ENCODE measurements at regions not wholly inside any gene's neighbourhood (a gene's known extent, or its start where the extent isn't known, plus 50 kb on each side); places are given as distances from the start of the nearest gene placed in this dataset.
A peak's percentile ranks its signal among the peaks of the same experiment; 100 is the strongest.
"Not testable (repeated sequence)": the region's sequence is repeated elsewhere in the genome, so short reads cannot be mapped to it uniquely, and the experiment has no call there.

DNA sequence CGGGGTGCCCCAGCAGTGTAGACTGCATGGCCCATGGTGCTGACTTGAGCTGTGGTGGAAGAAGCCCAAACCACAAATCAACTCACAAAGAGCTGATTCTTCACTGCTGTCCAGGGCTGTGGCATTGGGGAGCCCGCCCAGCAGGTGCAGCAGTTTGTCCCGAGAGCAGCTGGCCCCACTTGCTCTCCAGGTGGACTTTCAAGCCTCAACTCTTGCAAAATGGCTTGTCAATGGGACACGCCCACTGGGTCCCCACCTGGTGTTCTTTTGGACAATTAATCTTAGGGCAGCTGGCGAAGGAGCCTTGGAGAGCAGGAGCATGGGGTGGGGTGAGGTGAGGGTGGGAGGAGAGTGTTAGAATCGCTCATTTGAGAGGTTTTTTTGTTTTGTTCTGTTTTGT lies 117.9 kb downstream of the MYCN start:
- Histone ChIP-seq H3K27ac (ENCODE audit: low read depth, low read length) (no peak overlapping the region), H3K4me1 (ENCODE audit: control insufficient read depth, insufficient read depth, low read length) (0 out of 2 replicates have a peak, but pooled peaks cover 6% of the 10 kb centered on the region), H3K4me3 (ENCODE audit: low read depth, low read length) (no peak overlapping the region), H3K9ac (ENCODE audit: low read length) (no peak overlapping the region), H3K27me3 (ENCODE audit: control insufficient read depth, insufficient read depth, low read length) (no peaks in the 10 kb centered on the region), H3K9me3 (ENCODE audit: control insufficient read depth, insufficient read depth, low read depth, low read length) (peaks cover 25% of the 10 kb centered on the region), H3K36me3 (ENCODE audit: control insufficient read depth, insufficient read depth, low read length) (no peaks in the 10 kb centered on the region)

DNA sequence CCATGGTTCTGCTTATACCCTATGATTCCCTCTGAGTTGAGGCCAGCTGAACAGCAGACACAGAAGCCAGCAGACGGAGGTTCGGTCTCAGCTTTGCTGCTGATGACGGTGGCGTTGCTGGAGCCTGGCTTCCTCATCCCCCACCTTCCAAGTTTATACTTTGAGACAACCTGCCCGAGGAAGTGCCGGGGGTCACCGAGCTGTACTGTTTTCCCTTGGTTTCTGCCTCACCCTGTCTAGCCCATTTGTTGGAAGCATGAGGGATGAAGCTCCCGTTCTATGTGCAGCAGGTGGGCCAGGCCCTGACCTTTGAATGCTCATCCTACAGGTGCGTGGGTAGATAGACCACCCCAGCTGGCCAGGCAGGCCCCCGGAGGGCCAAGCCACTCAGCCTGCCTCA lies 117.3 kb downstream of the MYCN start:
- H3K9me3 ChIP-seq (ENCODE audit: control insufficient read depth, insufficient read depth, low read depth, low read length) = peaks cover 19% of the 10 kb centered on the region
- H3K4me1 ChIP-seq (ENCODE audit: control insufficient read depth, insufficient read depth, low read length) = 0 out of 2 replicates have a peak, but pooled peaks cover 6% of the 10 kb centered on the region
- H3K36me3 ChIP-seq (ENCODE audit: control insufficient read depth, insufficient read depth, low read length) = no peaks in the 10 kb centered on the region
- H3K4me3 ChIP-seq (ENCODE audit: low read depth, low read length) = no peak overlapping the region
- H3K9ac ChIP-seq (ENCODE audit: low read length) = no peak overlapping the region
- H3K27ac ChIP-seq (ENCODE audit: low read depth, low read length) = no peak overlapping the region
- H3K27me3 ChIP-seq (ENCODE audit: control insufficient read depth, insufficient read depth, low read length) = no peaks in the 10 kb centered on the region

DNA sequence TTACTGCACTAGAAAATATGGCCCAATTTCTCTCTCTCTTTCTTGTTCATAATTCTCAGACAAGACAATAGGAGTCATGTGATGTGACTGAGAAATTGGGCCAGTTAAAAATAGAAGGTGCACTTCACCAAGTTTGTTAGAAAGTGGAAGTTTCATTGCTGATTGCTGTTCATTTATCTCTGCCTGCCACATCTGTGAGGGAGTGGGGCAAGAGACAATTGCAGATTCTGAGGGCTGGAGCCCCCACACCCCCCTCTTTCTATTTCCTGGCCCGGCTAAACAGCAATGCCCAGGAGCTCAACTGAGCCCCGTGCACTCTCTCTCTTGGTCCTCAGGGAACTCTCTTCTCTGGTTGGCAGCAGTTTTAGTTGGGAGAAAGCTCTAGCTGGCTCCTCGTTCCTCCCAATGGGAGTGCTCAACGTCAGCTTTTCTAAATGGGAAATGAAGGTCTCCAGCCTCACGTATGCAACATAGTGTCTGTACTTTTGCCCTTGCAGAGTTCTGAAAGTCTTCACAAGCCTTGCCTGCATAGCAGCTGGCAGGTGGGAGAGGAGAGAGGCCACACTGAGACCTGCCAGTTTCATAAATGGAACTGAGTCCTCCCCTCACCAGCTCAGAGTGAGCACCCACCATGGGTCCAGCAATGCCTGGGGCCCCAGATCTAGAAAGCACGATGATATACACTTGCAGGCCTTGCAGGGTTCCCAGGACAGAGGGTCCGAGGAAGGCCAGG lies 115.7 kb downstream of the MYCN start:
- Histone ChIP-seq H3K27me3 (ENCODE audit: control insufficient read depth, insufficient read depth, low read length) (no peaks in the 10 kb centered on the region), H3K4me1 (ENCODE audit: control insufficient read depth, insufficient read depth, low read length) (peaks cover 11% of the 10 kb centered on the region), H3K9me3 (ENCODE audit: control insufficient read depth, insufficient read depth, low read depth, low read length) (peaks cover 4% of the 10 kb centered on the region; the same call in 1 of the 2 replicates), H3K27ac (ENCODE audit: low read depth, low read length) (no peak overlapping the region), H3K36me3 (ENCODE audit: control insufficient read depth, insufficient read depth, low read length) (no peaks in the 10 kb centered on the region), H3K4me3 (ENCODE audit: low read depth, low read length) (no peak overlapping the region), H3K9ac (ENCODE audit: low read length) (no peak overlapping the region)

DNA sequence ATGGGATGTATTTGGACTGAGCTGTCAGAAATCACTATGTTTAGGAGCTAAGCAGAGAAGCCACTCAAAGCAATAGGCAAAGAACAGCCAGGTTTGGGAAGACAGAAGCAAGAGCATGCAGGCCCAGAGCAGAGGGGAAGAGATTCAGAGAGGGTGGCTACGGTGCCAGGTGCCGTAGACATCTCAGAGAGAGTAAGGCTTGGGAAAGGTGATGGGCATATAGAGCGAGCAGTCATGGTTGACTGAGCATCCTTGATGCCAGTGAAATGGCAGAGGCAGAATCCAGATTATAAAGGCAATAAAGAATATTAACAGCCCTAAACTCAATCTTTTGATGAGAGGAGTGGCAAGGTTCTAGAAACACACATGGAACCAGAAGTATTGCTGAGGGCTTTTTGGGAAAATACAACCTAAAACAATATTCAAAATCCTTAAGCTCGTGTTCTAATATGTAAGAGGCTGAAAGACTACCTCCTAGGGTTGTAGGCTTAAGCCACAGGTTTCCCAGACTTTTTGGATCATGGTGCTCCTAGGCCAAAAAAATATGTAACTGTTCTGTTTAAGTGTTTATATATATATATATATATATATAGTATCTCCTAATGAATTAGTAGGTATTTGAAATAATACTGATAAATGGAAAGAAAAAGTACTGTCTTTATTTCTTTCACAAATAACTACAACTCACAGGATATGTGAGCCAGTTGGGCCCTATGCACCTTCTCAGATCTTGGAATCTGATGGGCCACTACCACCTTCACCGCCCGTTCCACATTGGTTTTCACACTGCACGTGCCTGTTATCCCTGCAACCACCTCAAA lies 113.3 kb downstream of the MYCN start:
- H3K36me3 ChIP-seq (ENCODE audit: control insufficient read depth, insufficient read depth, low read length) = no peaks in the 10 kb centered on the region
- peaks cover 30% of the 10 kb centered on the region for H3K4me1 ChIP-seq (ENCODE audit: control insufficient read depth, insufficient read depth, low read length)
- H3K9ac ChIP-seq (ENCODE audit: low read length) = no peak overlapping the region
- H3K27me3 ChIP-seq (ENCODE audit: control insufficient read depth, insufficient read depth, low read length) = no peaks in the 10 kb centered on the region
- H3K4me3 ChIP-seq (ENCODE audit: low read depth, low read length) = no peak overlapping the region
- no peak overlapping the region for H3K27ac ChIP-seq (ENCODE audit: low read depth, low read length)
- no peaks in the 10 kb centered on the region for H3K9me3 ChIP-seq (ENCODE audit: control insufficient read depth, insufficient read depth, low read depth, low read length)

DNA sequence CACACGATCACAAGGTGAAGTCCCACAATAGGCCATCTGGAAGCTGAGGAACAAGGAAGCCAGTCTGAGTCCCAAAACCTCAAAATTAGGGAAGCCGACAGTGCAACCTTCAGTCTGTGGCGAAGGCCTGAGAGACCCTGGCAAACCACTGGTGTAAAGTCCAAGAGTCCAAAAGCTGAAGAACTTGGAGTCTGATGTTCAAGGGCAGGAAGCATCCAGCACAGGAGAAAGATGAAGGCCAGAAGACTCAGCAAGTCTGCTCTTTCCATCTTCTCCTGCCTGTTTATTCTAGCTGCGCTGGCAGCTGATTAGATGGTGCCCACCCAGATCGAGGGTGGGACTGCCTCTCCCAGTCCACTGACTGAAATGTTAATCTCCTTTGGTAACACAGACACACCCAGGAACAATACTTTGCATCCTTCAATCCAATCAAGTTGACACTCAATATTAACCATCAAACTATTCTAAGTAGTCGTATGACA lies 112.3 kb downstream of the MYCN start:
- H3K27me3 ChIP-seq (ENCODE audit: control insufficient read depth, insufficient read depth, low read length); H3K27ac ChIP-seq (ENCODE audit: low read depth, low read length); H3K36me3 ChIP-seq (ENCODE audit: control insufficient read depth, insufficient read depth, low read length); H3K9ac ChIP-seq (ENCODE audit: low read length); H3K4me3 ChIP-seq (ENCODE audit: low read depth, low read length); H3K9me3 ChIP-seq (ENCODE audit: control insufficient read depth, insufficient read depth, low read depth, low read length): not testable (repeated sequence)
- H3K4me1 ChIP-seq (ENCODE audit: control insufficient read depth, insufficient read depth, low read length) = peaks cover 30% of the 10 kb centered on the region

DNA sequence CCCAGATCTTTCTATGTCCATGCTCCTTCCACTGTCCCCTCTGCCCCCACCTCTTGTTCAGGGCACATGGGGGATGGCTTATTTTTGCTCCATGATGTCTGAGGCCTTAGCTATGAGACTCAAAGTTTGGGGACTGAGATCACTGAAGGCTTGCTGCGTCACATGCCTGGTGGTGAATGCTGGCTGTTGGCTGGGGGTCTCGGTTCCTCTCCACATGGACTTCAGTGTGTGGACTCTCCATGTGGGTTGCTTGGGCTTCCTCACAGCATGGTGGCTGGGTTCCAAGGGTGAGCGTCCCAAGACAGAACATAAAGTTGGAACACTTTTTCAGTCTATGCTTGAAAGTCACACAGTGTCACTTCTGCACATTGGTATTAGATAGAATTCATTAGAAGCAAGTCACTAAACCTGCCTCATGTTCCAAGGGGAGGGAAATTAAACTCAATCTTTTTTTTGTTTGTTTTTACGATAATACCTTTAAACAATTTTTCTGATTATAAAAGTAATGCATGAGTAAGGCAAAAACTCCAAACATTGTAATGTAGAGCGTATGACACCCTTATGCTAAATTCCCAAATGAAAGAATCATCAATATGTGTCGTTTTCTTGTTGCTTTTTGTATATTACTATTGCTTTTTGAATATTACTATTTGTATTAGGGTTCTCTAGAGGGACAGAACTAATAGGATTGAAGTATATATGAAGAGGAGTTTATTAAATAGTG lies 111.7 kb downstream of the MYCN start:
- H3K4me3 ChIP-seq (ENCODE audit: low read depth, low read length) = no peak overlapping the region
- no peak overlapping the region for H3K9ac ChIP-seq (ENCODE audit: low read length)
- H3K27ac ChIP-seq (ENCODE audit: low read depth, low read length) = no peak overlapping the region
- no peaks in the 10 kb centered on the region for H3K36me3 ChIP-seq (ENCODE audit: control insufficient read depth, insufficient read depth, low read length)
- H3K9me3 ChIP-seq (ENCODE audit: control insufficient read depth, insufficient read depth, low read depth, low read length) = no peaks in the 10 kb centered on the region
- H3K4me1 ChIP-seq (ENCODE audit: control insufficient read depth, insufficient read depth, low read length) = peaks cover 30% of the 10 kb centered on the region
- no peaks in the 10 kb centered on the region for H3K27me3 ChIP-seq (ENCODE audit: control insufficient read depth, insufficient read depth, low read length)

DNA sequence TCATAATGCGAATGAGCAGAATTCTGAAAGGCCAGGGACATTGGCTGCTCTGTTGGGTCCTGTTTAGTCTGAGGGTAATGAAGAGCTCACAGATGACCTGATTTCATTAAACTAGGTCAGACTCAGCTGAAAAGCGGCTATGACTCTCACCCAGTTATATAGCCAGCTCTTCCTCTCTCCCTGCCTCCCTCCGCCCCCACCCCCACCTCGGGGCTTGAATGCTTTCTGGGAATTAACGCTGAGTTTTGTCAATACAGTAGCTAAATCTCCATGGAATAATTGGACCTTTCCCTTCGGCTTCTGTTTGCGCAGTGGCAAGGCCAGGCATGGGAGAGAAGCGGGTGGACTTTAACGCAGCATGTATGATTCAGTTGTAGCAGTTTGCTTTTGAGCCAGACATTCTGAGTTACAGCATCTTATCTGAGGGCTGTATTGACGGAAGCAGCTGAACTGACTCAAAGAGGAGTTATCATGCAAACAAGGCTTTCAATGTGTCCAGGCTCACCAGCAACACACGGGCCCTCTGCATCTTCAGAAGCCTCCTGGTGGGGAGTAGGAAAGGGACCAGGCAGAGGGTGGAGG lies 110.6 kb downstream of the MYCN start:
- Histone ChIP-seq H3K9ac (ENCODE audit: low read length) (no peak overlapping the region), H3K4me1 (ENCODE audit: control insufficient read depth, insufficient read depth, low read length) (peaks cover 30% of the 10 kb centered on the region), H3K4me3 (ENCODE audit: low read depth, low read length) (no peak overlapping the region), H3K9me3 (ENCODE audit: control insufficient read depth, insufficient read depth, low read depth, low read length) (no peaks in the 10 kb centered on the region), H3K36me3 (ENCODE audit: control insufficient read depth, insufficient read depth, low read length) (no peaks in the 10 kb centered on the region), H3K27ac (ENCODE audit: low read depth, low read length) (no peak overlapping the region), H3K27me3 (ENCODE audit: control insufficient read depth, insufficient read depth, low read length) (no peaks in the 10 kb centered on the region)

DNA sequence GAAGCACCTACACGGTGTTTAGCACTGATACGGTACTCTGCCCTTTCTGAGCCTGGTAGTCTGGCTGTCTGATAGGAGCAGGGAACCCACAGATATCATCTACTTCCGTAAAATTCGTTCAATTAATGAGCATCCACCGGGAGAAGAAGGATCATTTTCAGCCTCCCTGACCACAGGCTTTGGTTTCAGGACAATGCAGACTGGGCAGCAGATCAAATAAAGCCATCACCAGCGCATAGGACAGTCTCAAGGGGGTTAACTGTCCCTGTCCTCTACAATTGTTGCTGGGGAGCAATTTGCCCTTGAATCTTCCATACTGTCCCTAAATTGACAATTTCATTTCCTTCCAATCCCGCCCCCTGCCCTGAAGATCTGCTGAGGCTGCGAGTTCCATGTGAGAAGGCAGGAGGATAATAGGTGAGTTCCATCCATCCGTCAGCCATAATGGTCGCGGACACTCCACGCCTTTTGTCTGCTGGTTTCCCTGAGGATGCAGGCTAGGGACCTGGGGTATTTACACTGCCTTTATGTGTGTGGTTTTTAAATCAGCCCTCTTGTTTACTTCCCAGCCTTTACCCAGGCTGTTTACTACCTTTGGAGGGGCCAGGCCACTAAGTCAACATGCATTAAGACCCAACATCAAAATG lies 110.0 kb downstream of the MYCN start:
- Histone ChIP-seq H3K4me3 (ENCODE audit: low read depth, low read length) (no peak overlapping the region), H3K36me3 (ENCODE audit: control insufficient read depth, insufficient read depth, low read length) (no peaks in the 10 kb centered on the region), H3K4me1 (ENCODE audit: control insufficient read depth, insufficient read depth, low read length) (peaks cover 25% of the 10 kb centered on the region), H3K27me3 (ENCODE audit: control insufficient read depth, insufficient read depth, low read length) (no peaks in the 10 kb centered on the region), H3K9me3 (ENCODE audit: control insufficient read depth, insufficient read depth, low read depth, low read length) (no peaks in the 10 kb centered on the region), H3K27ac (ENCODE audit: low read depth, low read length) (no peak overlapping the region), H3K9ac (ENCODE audit: low read length) (no peak overlapping the region)

DNA sequence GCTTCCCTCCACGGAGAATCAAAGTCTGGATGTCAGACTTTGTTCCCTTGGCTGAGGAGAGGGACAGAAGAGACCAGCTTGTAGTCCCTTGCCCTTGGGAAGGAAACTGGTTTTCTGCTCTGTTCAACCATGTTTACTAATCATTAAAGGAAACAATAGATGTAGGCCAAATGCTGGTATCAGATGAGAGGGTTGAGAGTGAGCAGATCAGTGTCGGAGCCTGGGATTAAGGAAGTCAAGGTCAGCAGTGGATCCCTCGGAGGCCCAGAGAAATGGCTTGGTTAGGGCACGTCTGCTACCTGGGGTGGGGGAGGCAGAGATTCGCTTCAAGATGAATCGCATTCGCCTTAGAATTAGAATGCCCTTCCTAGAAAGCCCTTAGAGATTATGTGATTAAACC lies 109.1 kb downstream of the MYCN start:
- Histone ChIP-seq H3K27ac (ENCODE audit: low read depth, low read length) (no peak overlapping the region), H3K36me3 (ENCODE audit: control insufficient read depth, insufficient read depth, low read length) (no peaks in the 10 kb centered on the region), H3K4me1 (ENCODE audit: control insufficient read depth, insufficient read depth, low read length) (peaks cover 25% of the 10 kb centered on the region), H3K27me3 (ENCODE audit: control insufficient read depth, insufficient read depth, low read length) (no peaks in the 10 kb centered on the region), H3K9ac (ENCODE audit: low read length) (peak overlapping the region; percentile 64), H3K9me3 (ENCODE audit: control insufficient read depth, insufficient read depth, low read depth, low read length) (no peaks in the 10 kb centered on the region), H3K4me3 (ENCODE audit: low read depth, low read length) (no peak overlapping the region)

DNA sequence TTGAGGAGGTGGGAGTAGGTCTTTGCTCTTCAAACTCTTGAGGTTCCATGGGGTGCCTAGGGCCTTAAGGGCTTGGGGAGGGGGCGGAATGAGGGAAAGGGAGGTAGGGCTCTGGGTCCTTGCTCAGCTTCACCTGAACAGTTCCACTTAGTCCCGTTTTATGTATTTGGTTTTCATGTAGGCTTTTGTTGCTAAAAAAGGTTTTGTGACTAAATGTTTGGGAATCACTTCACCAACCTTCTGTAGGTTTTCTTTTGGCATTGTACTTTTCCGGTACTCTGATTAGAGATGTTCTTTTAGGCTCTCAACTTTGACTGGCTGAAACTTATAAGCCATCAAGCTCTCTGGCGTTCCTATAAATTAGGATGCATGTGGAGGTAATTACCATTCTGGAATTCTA lies 108.1 kb downstream of the MYCN start:
- Histone ChIP-seq H3K36me3 (ENCODE audit: control insufficient read depth, insufficient read depth, low read length) (no peaks in the 10 kb centered on the region), H3K27ac (ENCODE audit: low read depth, low read length) (no peak overlapping the region), H3K4me1 (ENCODE audit: control insufficient read depth, insufficient read depth, low read length) (peaks cover 25% of the 10 kb centered on the region), H3K9ac (ENCODE audit: low read length) (no peak overlapping the region), H3K9me3 (ENCODE audit: control insufficient read depth, insufficient read depth, low read depth, low read length) (no peaks in the 10 kb centered on the region), H3K4me3 (ENCODE audit: low read depth, low read length) (no peak overlapping the region), H3K27me3 (ENCODE audit: control insufficient read depth, insufficient read depth, low read length) (no peaks in the 10 kb centered on the region)
